ENCODE measurements at regions not wholly inside any gene's neighbourhood (a gene's known extent, or its start where the extent isn't known, plus 50 kb on each side); places are given as distances from the start of the nearest gene placed in this dataset.
"Not testable (repeated sequence)": the region's sequence is repeated elsewhere in the genome, so short reads cannot be mapped to it uniquely, and the experiment has no call there.

- H3K4me1 Mint-ChIP-seq, result no peaks in the 10 kb centered on the region
- H3K36me3 Mint-ChIP-seq, result no peaks in the 10 kb centered on the region
- H3K27me3 Mint-ChIP-seq, result no peaks in the 10 kb centered on the region
- H3K9me3 Mint-ChIP-seq, result peaks cover 10% of the 10 kb centered on the region
- H3K27ac Mint-ChIP-seq, result no peak overlapping the region
- H3K4me3 Mint-ChIP-seq, result no peak overlapping the region
Observed at GRCh38 chr13:90444232-90444631, 903.3 kb upstream of the MIR17HG start.

DNA sequence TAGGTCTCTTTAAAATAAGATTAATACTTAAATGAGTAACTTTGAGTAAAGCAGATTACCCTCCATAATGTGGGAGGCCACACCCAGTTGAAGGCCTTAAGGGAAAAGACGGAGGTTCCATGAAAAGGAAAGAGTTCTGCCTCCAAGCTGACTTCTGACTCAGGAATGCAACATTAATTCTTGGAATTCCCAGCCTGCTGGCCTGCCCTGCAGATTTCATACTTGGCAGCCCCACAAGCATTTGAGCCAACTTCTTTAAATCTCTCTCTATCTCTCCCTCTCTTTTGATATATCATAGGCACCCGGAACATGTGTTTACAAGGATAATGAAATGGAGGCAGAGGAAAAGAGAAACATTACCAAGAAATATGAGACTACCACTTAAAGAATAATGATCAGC lies 902.3 kb upstream of the MIR17HG start:
- H3K4me1 Mint-ChIP-seq, result no peaks in the 10 kb centered on the region
- H3K36me3 Mint-ChIP-seq, result no peaks in the 10 kb centered on the region
- H3K27me3 Mint-ChIP-seq, result no peaks in the 10 kb centered on the region
- H3K27ac Mint-ChIP-seq, result no peak overlapping the region
- H3K9me3 Mint-ChIP-seq, result peaks cover 10% of the 10 kb centered on the region
- no peak overlapping the region for H3K4me3 Mint-ChIP-seq

DNA sequence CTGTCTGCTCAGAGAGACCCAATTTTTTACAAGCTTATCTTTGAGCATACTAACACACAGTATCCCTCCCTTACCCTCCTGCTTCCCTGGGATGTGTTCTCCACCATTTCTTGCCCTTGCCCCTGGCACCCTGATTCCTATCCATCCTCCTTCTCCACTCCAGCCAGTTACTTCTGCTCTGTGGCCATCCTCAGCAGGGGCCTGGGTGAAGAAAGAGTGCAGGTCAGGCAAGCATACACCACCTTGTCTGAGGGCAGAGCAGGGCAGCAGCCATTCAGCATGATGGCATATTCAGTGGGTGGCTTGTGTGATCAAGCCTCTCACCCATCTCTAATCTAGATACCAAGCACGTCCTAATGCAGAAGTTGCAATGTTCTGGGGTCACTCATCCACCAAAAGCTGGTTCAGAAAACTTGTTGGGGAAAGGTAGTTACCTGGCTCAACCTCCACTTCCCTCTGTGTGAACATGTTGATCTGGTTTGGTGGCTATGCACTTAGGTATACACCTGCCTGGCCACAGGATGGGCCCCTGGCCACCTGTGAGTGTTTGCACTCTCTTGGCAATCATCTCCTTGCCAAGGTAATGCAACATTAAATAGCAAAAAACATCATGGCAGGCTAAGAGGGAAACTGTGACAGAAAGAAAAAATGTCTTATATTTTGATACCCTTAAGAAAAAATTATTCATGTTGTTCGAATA lies 900.3 kb upstream of the MIR17HG start:
- no peaks in the 10 kb centered on the region for H3K4me1 Mint-ChIP-seq
- H3K36me3 Mint-ChIP-seq, result no peaks in the 10 kb centered on the region
- H3K27ac Mint-ChIP-seq, result no peak overlapping the region
- no peak overlapping the region for H3K4me3 Mint-ChIP-seq
- peaks cover 10% of the 10 kb centered on the region for H3K9me3 Mint-ChIP-seq
- H3K27me3 Mint-ChIP-seq, result no peaks in the 10 kb centered on the region

GRCh38 chr13:90447734-90448101 lies 899.8 kb upstream of the MIR17HG start:
- H3K27ac Mint-ChIP-seq, result no peak overlapping the region
- no peaks in the 10 kb centered on the region for H3K36me3 Mint-ChIP-seq

GRCh38 chr13:90448466-90449037 lies 898.9 kb upstream of the MIR17HG start:
- no peaks in the 10 kb centered on the region for H3K4me1 Mint-ChIP-seq
- H3K27ac Mint-ChIP-seq, result no peak overlapping the region

More at GRCh38 chr13:90447734-90448101, 899.8 kb upstream of the MIR17HG start:
- Mint-ChIP-seq H3K9me3 (peaks cover 10% of the 10 kb centered on the region), H3K27me3 (no peaks in the 10 kb centered on the region), H3K4me3 (no peak overlapping the region), H3K4me1 (no peaks in the 10 kb centered on the region)

DNA sequence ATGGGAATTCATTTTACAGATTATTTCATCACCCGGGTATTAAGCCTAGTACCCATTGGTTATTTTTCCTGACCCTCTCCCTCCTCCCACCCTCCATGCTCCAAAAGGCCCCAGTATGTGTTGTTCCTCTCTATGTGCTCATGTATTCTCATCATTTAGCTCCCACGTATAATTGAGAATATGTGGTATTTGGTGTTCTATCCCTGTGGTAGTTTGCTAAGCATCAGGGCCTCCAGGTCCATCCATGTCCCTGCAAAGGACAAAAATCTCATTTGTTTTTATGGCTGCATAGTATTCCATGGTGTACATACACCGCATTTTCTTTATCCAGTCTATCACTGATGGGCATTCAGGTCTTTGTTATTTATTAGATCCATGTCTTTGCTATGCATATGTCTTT lies 894.1 kb upstream of the MIR17HG start:
- Mint-ChIP-seq H3K36me3 (no peaks in the 10 kb centered on the region), H3K4me3 (no peak overlapping the region), H3K4me1 (no peaks in the 10 kb centered on the region), H3K9me3 (peaks cover 4% of the 10 kb centered on the region), H3K27me3 (no peaks in the 10 kb centered on the region), H3K27ac (no peak overlapping the region)

More at GRCh38 chr13:90448466-90449037, 898.9 kb upstream of the MIR17HG start:
- Mint-ChIP-seq H3K27me3 (no peaks in the 10 kb centered on the region), H3K9me3 (peaks cover 10% of the 10 kb centered on the region), H3K4me3 (no peak overlapping the region), H3K36me3 (no peaks in the 10 kb centered on the region)

GRCh38 chr13:90454002-90454636 lies 893.4 kb upstream of the MIR17HG start:
- Mint-ChIP-seq H3K36me3 (no peaks in the 10 kb centered on the region), H3K27me3 (no peaks in the 10 kb centered on the region), H3K9me3 (no peaks in the 10 kb centered on the region), H3K27ac (no peak overlapping the region), H3K4me3 (no peak overlapping the region), H3K4me1 (no peaks in the 10 kb centered on the region)

DNA sequence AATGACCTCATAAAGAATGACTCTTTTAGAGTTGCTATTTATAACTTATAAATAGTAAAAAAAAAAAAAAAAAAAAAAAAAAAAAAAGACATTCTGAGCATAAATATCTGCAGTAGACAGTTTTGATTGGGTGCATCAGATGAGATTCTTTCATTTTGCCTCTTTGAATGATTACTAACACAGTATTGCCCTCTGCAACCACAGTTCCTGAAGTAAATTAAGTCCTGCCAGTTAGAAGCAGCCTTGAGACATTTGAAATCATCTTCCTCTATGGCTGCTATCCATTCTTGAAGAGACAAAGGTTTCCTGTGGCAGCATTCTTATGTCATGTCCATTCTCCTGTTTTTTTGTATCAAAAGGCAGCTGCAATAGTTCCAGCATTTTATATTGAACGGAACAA lies 892.4 kb upstream of the MIR17HG start:
- Mint-ChIP-seq H3K27ac (no peak overlapping the region), H3K4me1 (no peaks in the 10 kb centered on the region), H3K36me3 (no peaks in the 10 kb centered on the region), H3K9me3 (no peaks in the 10 kb centered on the region), H3K27me3 (no peaks in the 10 kb centered on the region), H3K4me3 (no peak overlapping the region)

DNA sequence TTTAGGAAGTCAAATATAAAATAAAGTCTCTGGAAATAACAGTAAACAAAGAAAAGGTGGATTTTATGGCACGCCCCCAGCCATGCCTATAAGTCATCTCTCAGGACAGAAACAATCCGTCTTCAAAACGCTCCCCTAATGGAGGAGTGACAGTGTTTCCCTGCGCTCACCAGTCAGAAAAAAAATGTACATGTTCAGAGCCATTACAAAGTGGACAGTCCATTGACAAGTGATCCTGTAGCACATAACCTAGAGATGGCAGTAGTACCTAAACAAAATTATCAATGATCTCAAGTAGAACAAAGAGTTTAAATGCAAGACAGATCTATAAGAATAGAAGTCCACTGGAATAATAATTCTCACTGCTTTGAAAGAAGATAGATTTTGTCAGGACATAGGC lies 891.7 kb upstream of the MIR17HG start:
- Mint-ChIP-seq H3K27me3 (no peaks in the 10 kb centered on the region), H3K36me3 (no peaks in the 10 kb centered on the region), H3K4me1 (no peaks in the 10 kb centered on the region), H3K27ac (no peak overlapping the region), H3K9me3 (no peaks in the 10 kb centered on the region), H3K4me3 (no peak overlapping the region)

- H3K27ac Mint-ChIP-seq, result no peak overlapping the region
Observed at GRCh38 chr13:90461398-90461797, 886.1 kb upstream of the MIR17HG start.

GRCh38 chr13:90477216-90477615 lies 870.3 kb upstream of the MIR17HG start:
- Mint-ChIP-seq H3K27ac (no peak overlapping the region), H3K27me3 (no peaks in the 10 kb centered on the region), H3K4me3 (no peak overlapping the region), H3K36me3 (no peaks in the 10 kb centered on the region), H3K9me3 (peaks cover 6% of the 10 kb centered on the region), H3K4me1 (no peaks in the 10 kb centered on the region)

More at GRCh38 chr13:90461398-90461797, 886.1 kb upstream of the MIR17HG start:
- H3K27me3 Mint-ChIP-seq, result no peaks in the 10 kb centered on the region
- H3K4me1 Mint-ChIP-seq, result no peaks in the 10 kb centered on the region
- no peaks in the 10 kb centered on the region for H3K36me3 Mint-ChIP-seq
- no peak overlapping the region for H3K4me3 Mint-ChIP-seq
- peaks cover 6% of the 10 kb centered on the region for H3K9me3 Mint-ChIP-seq

GRCh38 chr13:90483906-90484305 lies 863.6 kb upstream of the MIR17HG start:
- no peaks in the 10 kb centered on the region for H3K4me1 Mint-ChIP-seq
- no peaks in the 10 kb centered on the region for H3K36me3 Mint-ChIP-seq
- H3K4me3 Mint-ChIP-seq, result no peak overlapping the region
- peaks cover 3% of the 10 kb centered on the region for H3K9me3 Mint-ChIP-seq
- no peaks in the 10 kb centered on the region for H3K27me3 Mint-ChIP-seq
- no peak overlapping the region for H3K27ac Mint-ChIP-seq

DNA sequence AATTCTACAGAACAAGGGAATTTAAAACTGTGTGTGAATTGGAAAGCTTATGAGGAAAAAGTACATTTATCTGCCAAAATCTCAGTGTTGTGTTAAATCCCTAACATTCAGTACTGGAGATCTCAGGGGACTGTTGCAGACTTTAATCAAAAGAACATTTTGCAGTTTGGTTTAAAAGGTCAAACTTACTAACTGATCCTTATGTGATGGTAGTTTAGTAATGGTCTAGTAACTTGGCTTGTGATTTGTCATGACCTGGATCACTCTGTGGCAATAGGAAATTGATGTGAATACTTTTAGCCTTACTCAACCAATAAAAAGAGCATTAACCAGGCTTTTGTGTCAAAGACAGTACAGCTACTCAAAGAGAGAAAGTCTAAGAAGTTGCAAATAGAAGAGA lies 862.1 kb upstream of the MIR17HG start:
- Mint-ChIP-seq H3K4me3 (no peak overlapping the region), H3K27ac (no peak overlapping the region), H3K36me3 (no peaks in the 10 kb centered on the region), H3K27me3 (no peaks in the 10 kb centered on the region), H3K9me3 (peaks cover 3% of the 10 kb centered on the region), H3K4me1 (no peaks in the 10 kb centered on the region)

DNA sequence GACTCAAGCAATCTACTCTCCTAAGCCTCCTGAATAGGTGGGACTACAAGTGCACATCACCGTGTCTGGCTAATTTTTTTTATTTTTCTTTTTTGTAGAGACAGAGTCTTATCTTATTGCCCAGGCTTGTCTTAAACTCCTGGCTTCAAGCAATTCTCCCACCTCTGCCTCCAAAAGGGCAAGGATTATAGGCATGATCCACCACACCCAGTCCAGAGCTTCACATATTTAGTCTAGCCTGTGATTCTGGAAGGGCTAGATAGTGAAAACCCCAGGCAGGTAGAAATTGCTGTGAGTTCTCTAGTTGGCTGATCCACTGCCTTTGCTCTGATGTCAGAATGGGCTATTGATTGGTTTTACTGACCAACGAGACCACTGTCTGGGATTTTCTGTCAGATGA lies 854.6 kb upstream of the MIR17HG start:
- Mint-ChIP-seq H3K4me3 (no peak overlapping the region), H3K4me1 (no peaks in the 10 kb centered on the region), H3K36me3 (no peaks in the 10 kb centered on the region), H3K27ac (no peak overlapping the region), H3K27me3 (no peaks in the 10 kb centered on the region), H3K9me3 (peaks cover 6% of the 10 kb centered on the region)

GRCh38 chr13:90493667-90494066 lies 853.8 kb upstream of the MIR17HG start:
- H3K4me1 Mint-ChIP-seq, result no peaks in the 10 kb centered on the region
- H3K9me3 Mint-ChIP-seq, result peaks cover 6% of the 10 kb centered on the region
- no peaks in the 10 kb centered on the region for H3K36me3 Mint-ChIP-seq
- H3K27me3 Mint-ChIP-seq, result no peaks in the 10 kb centered on the region
- H3K4me3 Mint-ChIP-seq, result no peak overlapping the region
- no peak overlapping the region for H3K27ac Mint-ChIP-seq

GRCh38 chr13:90494849-90495248 lies 852.6 kb upstream of the MIR17HG start:
- not testable (repeated sequence) for H3K27me3 Mint-ChIP-seq, H3K36me3 Mint-ChIP-seq, H3K9me3 Mint-ChIP-seq, H3K4me3 Mint-ChIP-seq, H3K27ac Mint-ChIP-seq, H3K4me1 Mint-ChIP-seq

Measured in activated naive CD4-positive, alpha-beta T cell treated with anti-CD3 and anti-CD28 coated beads, Interleukin-2, amount 50 U/mL, for 24 hours (primary cell).